Cardiac muscle cell (in vitro differentiated cells and primary cell): ENCODE measurements at regions not wholly inside any gene's neighbourhood (a gene's known extent, or its start where the extent isn't known, plus 50 kb on each side); places are given as distances from the start of the nearest gene placed in this dataset.
"Not testable (repeated sequence)": the region's sequence is repeated elsewhere in the genome, so short reads cannot be mapped to it uniquely, and the experiment has no call there.

Experiments
- DNase-seq, 2 donors: peaks; one replicate each; pipeline versions ENCODE4 v3.0.0 to v3.0.0-alpha.2; 2010 to 2017; ENCODE audit warnings: low read depth in 1 of 2, low spot score in 1 of 2
- H3K27ac ChIP-seq: fragments of 200-600 bp; sonication (generic); 2 replicates; pipeline ENCODE4 v1.5.1; 2016
- H3K27me3 ChIP-seq: fragments of 200-600 bp; sonication (generic); 2 replicates; pipeline ENCODE4 v1.6.0; 2016; ENCODE audit warnings: control low read depth
- H3K36me3 ChIP-seq: fragments of 200-600 bp; sonication (generic); 2 replicates; pipeline ENCODE4 v1.5.1; 2016; ENCODE audit warnings: control low read depth
- H3K4me1 ChIP-seq: fragments of 200-600 bp; sonication (generic); 2 replicates; pipeline ENCODE4 v1.8.1; 2017; ENCODE audit warnings: low read depth, mild to moderate bottlenecking, mixed run types
- H3K4me3 ChIP-seq: fragments of 200-600 bp; sonication (generic); 2 replicates; pipeline ENCODE4 v1.5.1; 2016; ENCODE audit warnings: mild to moderate bottlenecking
- H3K9me3 ChIP-seq: fragments of 200-600 bp; sonication (generic); 2 replicates; pipeline ENCODE4 v1.5.1; 2017; ENCODE audit warnings: low read depth, mild to moderate bottlenecking, control low read depth
- TF ChIP-seq, protein P1 (sequence below): IDR thresholded peaks from 2 replicates; pipeline ENCODE4 v1.5.1; 2012; ENCODE audit warnings: low read depth, mild to moderate bottlenecking, low read length

DNA sequence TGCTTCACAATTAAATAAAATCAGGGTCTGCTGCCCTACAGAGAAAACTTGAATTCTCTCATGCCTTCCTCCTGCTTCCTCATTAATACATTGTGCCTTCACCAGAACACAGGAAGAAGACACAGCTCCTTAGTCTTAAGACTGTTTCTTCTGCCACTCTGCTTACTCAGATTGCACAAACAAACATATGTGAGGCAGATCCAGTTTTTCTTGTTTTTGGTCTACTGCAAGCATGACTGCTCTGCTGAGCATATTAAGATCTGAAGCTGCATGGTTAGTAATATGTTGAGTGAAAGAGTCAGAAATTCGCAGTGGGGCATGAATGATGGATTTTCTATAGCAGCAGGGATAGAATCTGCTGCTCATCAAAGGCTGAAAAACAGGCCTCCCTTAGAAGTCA, 321.1 kb upstream of the STXBP6 start:
- TF ChIP-seq, protein P1, sequence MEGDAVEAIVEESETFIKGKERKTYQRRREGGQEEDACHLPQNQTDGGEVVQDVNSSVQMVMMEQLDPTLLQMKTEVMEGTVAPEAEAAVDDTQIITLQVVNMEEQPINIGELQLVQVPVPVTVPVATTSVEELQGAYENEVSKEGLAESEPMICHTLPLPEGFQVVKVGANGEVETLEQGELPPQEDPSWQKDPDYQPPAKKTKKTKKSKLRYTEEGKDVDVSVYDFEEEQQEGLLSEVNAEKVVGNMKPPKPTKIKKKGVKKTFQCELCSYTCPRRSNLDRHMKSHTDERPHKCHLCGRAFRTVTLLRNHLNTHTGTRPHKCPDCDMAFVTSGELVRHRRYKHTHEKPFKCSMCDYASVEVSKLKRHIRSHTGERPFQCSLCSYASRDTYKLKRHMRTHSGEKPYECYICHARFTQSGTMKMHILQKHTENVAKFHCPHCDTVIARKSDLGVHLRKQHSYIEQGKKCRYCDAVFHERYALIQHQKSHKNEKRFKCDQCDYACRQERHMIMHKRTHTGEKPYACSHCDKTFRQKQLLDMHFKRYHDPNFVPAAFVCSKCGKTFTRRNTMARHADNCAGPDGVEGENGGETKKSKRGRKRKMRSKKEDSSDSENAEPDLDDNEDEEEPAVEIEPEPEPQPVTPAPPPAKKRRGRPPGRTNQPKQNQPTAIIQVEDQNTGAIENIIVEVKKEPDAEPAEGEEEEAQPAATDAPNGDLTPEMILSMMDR = no peak
- Histone ChIP-seq H3K4me1 (no peaks in the 10 kb centered on the region), H3K27ac (no peak overlapping the region), H3K27me3 (no peaks in the 10 kb centered on the region), H3K4me3 (no peak overlapping the region), H3K9me3 (no peaks in the 10 kb centered on the region), H3K36me3 (no peaks in the 10 kb centered on the region)
- no peak for DNase-seq

DNA sequence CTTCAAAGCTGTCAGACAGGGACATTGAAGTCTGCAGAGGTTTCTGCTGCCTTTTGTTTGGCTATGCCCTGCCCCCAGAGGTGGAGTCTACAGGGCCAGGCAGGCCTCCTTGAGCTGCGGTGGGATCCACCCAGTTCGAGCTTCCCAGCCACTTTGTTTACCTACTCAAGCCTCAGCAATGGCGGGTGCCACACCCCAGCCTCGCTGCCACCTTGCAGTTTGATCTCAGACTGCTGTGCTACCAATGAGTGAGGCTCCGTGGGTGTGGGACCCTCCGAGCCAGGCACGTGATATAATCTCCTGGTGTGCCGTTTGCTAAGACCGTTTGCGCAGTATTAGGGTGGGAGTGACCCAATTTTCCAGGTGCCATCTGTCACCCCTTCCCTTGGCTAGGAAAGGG, 320.1 kb upstream of the STXBP6 start:
- not testable (repeated sequence) for H3K27me3 ChIP-seq, H3K9me3 ChIP-seq, H3K4me3 ChIP-seq, H3K4me1 ChIP-seq, DNase-seq, H3K36me3 ChIP-seq, H3K27ac ChIP-seq

DNA sequence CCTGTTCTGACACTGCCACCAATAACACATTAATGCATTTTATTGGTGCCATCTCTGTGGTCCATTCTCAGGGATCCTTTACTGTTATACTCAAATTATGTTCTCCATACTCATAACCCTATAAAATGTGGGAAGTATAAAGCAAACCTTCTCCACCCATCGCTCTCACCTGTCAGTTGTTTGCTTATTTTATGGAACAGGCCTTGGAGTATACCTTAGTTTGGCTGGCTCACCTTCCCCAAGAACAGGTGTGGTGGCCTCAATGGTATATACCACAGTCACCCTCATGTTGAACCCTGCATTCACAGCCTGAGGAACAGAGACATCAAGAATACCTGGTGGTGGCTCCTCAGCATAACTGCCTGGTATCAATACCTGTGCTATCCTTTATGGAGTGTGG, 308.4 kb upstream of the STXBP6 start:
- H3K4me3 ChIP-seq = no peak overlapping the region
- H3K9me3 ChIP-seq = no peaks in the 10 kb centered on the region
- H3K27ac ChIP-seq = no peak overlapping the region
- no peaks in the 10 kb centered on the region for H3K27me3 ChIP-seq
- no peaks in the 10 kb centered on the region for H3K4me1 ChIP-seq
- no peak for DNase-seq
- TF ChIP-seq, protein P1 = no peak
- no peaks in the 10 kb centered on the region for H3K36me3 ChIP-seq

DNA sequence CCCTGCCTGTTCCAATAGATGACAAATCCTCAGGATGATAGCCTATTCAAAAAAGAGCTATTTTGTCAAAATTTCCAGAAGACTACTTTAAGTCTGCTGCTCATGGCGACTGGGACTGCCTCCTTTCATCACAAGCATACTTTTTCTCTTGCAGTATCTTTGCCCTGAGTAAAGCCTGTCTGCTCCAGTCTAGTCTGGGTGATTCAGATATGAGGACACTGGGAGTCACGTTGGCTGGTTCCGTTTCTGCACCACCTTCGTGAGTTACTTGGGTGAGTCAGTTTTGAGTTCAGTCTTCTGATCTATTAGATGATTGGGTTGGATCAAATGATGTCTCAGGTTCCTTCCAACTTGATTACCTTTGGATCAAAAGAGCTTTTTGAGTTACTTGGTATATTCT, 301.3 kb upstream of the STXBP6 start:
- Histone ChIP-seq H3K4me3 (no peak overlapping the region), H3K27me3 (no peaks in the 10 kb centered on the region), H3K36me3 (no peaks in the 10 kb centered on the region), H3K9me3 (no peaks in the 10 kb centered on the region), H3K4me1 (no peaks in the 10 kb centered on the region), H3K27ac (no peak overlapping the region)
- DNase-seq = no peak
- TF ChIP-seq, protein P1 = no peak

DNA sequence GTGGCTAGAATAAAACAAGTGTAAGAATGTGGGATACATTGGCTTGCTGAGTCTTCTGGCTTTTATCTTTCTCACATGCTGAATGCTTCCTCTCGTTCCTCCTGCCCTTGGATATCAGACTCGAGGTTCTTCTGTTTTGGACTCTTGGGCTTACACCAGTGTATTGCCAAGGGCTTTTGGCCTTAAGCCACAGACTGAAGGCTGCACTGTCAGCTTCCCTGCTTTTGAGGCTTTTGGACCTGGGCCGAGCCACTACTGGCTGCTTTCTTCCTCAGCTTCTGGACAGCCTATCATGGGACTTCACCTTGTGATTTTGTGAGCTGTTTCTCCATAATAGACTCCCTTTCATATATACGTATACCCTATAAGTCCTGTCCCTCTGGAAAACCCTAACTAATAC, 300.9 kb upstream of the STXBP6 start:
- H3K4me3 ChIP-seq = no peak overlapping the region
- H3K27me3 ChIP-seq = no peaks in the 10 kb centered on the region
- TF ChIP-seq, protein P1 = no peak
- DNase-seq = no peak
- no peaks in the 10 kb centered on the region for H3K9me3 ChIP-seq
- no peaks in the 10 kb centered on the region for H3K36me3 ChIP-seq
- no peaks in the 10 kb centered on the region for H3K4me1 ChIP-seq
- no peak overlapping the region for H3K27ac ChIP-seq

DNA sequence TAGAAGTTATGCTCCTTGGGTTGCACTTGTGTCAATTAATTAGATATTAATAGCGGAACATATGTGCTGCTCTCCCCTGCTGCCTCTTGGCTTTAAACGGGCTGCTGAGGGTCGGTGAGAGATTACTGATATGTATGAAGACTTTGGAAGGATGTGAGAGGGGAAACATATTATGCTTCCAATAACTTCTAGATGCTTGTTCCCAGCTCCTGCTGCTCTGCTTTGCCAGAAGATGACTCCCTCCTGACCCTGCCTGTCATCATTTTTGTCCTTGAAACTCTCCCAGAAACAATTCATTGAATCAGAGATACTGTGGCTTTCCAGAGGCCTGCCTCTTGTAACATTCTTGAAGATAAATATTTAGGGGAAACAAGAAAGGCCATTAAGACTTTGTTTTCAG, 300.1 kb upstream of the STXBP6 start:
- H3K27me3 ChIP-seq = no peaks in the 10 kb centered on the region
- TF ChIP-seq, protein P1 = no peak
- no peak for DNase-seq
- H3K4me1 ChIP-seq = no peaks in the 10 kb centered on the region
- H3K9me3 ChIP-seq = no peaks in the 10 kb centered on the region
- no peaks in the 10 kb centered on the region for H3K36me3 ChIP-seq
- H3K27ac ChIP-seq = no peak overlapping the region
- H3K4me3 ChIP-seq = no peak overlapping the region
